KMS-11 (cell line): ENCODE measurements at regions not wholly inside any gene's neighbourhood (a gene's known extent, or its start where the extent isn't known, plus 50 kb on each side); places are given as distances from the start of the nearest gene placed in this dataset.

Experiments used
- H2AFZ ChIP-seq: fragments of 200-600 bp; sonication (generic); 2 replicates; pipeline ENCODE4 v1.6.1; 2016; ENCODE audit warnings: antibody characterized with exemption, mixed run types, low read depth
- H3K27ac ChIP-seq: fragments of 200-600 bp; sonication (generic); 2 replicates; pipeline ENCODE4 v1.6.1; 2016; ENCODE audit warnings: mild to moderate bottlenecking, mixed run types
- H3K27me3 ChIP-seq: fragments of 200-600 bp; sonication (generic); 2 replicates; pipeline ENCODE4 v1.6.1; 2017; ENCODE audit warnings: mild to moderate bottlenecking, low read depth, mixed run types, moderate library complexity; ENCODE audit not compliant: insufficient read depth
- H3K36me3 ChIP-seq: fragments of 200-600 bp; sonication (generic); 2 replicates; pipeline ENCODE4 v1.6.1; 2017; ENCODE audit warnings: mild to moderate bottlenecking, mixed run types; ENCODE audit not compliant: insufficient read depth
- H3K4me1 ChIP-seq: fragments of 200-600 bp; sonication (generic); 2 replicates; pipeline ENCODE4 v1.6.1; 2016; ENCODE audit warnings: mild to moderate bottlenecking, low read depth, mixed run types; ENCODE audit not compliant: poor library complexity, severe bottlenecking
- H3K4me2 ChIP-seq: fragments of 200-600 bp; sonication (generic); 2 replicates; pipeline ENCODE4 v1.7.0; 2016; ENCODE audit warnings: mild to moderate bottlenecking, mixed run types
- H3K4me3 ChIP-seq: fragments of 200-600 bp; sonication (generic); IDR thresholded peaks from 2 replicates; pipeline ENCODE4 v1.6.1; 2017; ENCODE audit warnings: low read depth, low read length, mixed read lengths; ENCODE audit not compliant: insufficient read depth
- H3K79me2 ChIP-seq: fragments of 200-600 bp; sonication (generic); 2 replicates; pipeline ENCODE4 v1.6.1; 2016; ENCODE audit warnings: low read depth, mixed run types; ENCODE audit not compliant: insufficient read depth
- H3K9ac ChIP-seq: fragments of 200-600 bp; sonication (generic); 2 replicates; pipeline ENCODE4 v1.6.1; 2016; ENCODE audit warnings: mild to moderate bottlenecking, mixed run types
- H4K20me1 ChIP-seq: fragments of 200-600 bp; sonication (generic); 2 replicates; pipeline ENCODE4 v1.6.1; 2016; ENCODE audit warnings: mild to moderate bottlenecking, mixed run types; ENCODE audit not compliant: insufficient read depth
- TF ChIP-seq, protein P1 (sequence below): fragments of 200-600 bp; sonication (generic); conservative IDR thresholded peaks from 2 replicates; pipeline ENCODE4 v1.6.1; 2017; ENCODE audit warnings: low read depth, mild to moderate bottlenecking, antibody characterized with exemption, low read length, moderate library complexity, mixed read lengths

DNA sequence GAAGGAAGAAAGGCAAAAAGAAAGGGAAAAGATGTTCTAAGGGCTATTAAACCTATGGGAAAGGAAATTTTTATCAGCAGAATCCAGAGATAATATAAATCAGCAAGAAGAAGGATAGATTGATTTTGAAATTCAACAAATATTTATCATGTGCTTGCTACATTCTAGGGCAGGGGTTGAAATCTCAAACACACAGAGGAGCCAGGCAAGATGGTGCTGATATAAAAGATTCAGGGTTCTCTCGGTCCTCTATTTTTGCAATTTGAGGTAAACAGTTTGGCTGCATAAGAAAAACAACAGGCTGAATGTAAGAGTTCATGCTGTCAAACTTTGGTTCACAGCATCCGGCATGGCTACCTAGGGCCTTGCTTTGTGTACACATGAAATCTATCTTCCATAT, 109.6 kb upstream of the BMP2 start:
- peaks cover 2% of the 10 kb centered on the region for H3K4me1 ChIP-seq
- H3K36me3 ChIP-seq = no peaks in the 10 kb centered on the region
- TF ChIP-seq, protein P1, sequence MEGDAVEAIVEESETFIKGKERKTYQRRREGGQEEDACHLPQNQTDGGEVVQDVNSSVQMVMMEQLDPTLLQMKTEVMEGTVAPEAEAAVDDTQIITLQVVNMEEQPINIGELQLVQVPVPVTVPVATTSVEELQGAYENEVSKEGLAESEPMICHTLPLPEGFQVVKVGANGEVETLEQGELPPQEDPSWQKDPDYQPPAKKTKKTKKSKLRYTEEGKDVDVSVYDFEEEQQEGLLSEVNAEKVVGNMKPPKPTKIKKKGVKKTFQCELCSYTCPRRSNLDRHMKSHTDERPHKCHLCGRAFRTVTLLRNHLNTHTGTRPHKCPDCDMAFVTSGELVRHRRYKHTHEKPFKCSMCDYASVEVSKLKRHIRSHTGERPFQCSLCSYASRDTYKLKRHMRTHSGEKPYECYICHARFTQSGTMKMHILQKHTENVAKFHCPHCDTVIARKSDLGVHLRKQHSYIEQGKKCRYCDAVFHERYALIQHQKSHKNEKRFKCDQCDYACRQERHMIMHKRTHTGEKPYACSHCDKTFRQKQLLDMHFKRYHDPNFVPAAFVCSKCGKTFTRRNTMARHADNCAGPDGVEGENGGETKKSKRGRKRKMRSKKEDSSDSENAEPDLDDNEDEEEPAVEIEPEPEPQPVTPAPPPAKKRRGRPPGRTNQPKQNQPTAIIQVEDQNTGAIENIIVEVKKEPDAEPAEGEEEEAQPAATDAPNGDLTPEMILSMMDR = no peak
- H2AFZ ChIP-seq = no peak overlapping the region
- H3K4me2 ChIP-seq = no peak overlapping the region
- no peaks in the 10 kb centered on the region for H4K20me1 ChIP-seq
- H3K79me2 ChIP-seq = no peaks in the 10 kb centered on the region
- H3K27ac ChIP-seq = no peak overlapping the region
- H3K4me3 ChIP-seq = no peak overlapping the region
- H3K9ac ChIP-seq = no peak overlapping the region
- H3K27me3 ChIP-seq = no peaks in the 10 kb centered on the region

DNA sequence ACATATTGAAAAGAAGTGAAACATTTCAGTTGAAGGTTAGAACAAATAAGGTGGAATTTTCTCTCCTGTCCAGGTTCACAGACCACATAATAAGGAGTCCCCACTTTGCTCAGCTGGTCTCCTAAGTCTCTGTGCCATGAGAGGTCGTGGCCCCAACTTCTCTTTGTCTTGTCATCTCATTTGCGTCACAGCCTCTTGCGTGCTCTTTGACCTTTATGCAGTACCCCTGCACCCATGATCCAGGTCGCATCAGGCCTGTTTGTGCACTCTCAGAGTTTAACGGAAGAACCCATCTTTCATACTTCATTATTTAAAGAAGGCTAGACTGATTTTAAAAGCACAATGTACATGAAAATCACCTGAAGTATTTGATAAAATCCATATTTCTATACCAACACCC, 110.4 kb upstream of the BMP2 start:
- Histone ChIP-seq H3K27ac (no peak overlapping the region), H3K4me2 (no peak overlapping the region)
- TF ChIP-seq, protein P1 = no peak

GRCh38 chr20:6654513-6655252, 112.8 kb upstream of the BMP2 start:
- Histone ChIP-seq H3K9ac (no peak overlapping the region), H4K20me1 (no peaks in the 10 kb centered on the region), H3K27ac (no peak overlapping the region), H3K4me3 (no peak overlapping the region), H3K4me1 (no peaks in the 10 kb centered on the region), H3K79me2 (no peaks in the 10 kb centered on the region), H3K4me2 (no peak overlapping the region), H2AFZ (no peak overlapping the region), H3K27me3 (no peaks in the 10 kb centered on the region), H3K36me3 (no peaks in the 10 kb centered on the region)
- TF ChIP-seq, protein P1 = no peak

More for the DNA sequence above, 110.4 kb upstream of the BMP2 start:
- Histone ChIP-seq H4K20me1 (no peaks in the 10 kb centered on the region), H3K9ac (no peak overlapping the region), H3K27me3 (no peaks in the 10 kb centered on the region), H3K36me3 (no peaks in the 10 kb centered on the region), H3K79me2 (no peaks in the 10 kb centered on the region), H2AFZ (no peak overlapping the region), H3K4me1 (no peaks in the 10 kb centered on the region), H3K4me3 (no peak overlapping the region)

DNA sequence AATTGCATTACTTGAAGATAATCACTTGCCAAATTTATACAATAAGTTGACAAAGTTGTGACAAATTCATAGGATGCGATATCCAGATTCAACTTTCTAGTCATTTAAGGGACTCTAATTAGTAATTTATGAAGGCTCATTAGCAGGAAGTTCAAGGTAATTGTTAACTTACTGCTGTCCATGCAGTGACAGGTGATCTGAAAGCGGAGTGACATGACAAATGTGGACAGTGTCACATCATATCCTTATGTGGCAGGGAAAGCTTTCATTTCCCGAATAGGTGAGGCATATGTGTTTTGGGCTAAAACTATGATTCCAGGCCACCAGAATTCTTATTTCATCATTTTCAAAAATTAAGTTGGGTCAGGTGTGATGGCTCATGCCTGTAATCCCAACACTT, 115.9 kb upstream of the BMP2 start:
- H4K20me1 ChIP-seq = no peaks in the 10 kb centered on the region
- H3K4me3 ChIP-seq = no peak overlapping the region
- H2AFZ ChIP-seq = no peak overlapping the region
- no peak overlapping the region for H3K27ac ChIP-seq
- H3K4me2 ChIP-seq = no peak overlapping the region
- no peaks in the 10 kb centered on the region for H3K27me3 ChIP-seq
- no peaks in the 10 kb centered on the region for H3K79me2 ChIP-seq
- TF ChIP-seq, protein P1 = no peak
- H3K4me1 ChIP-seq = no peaks in the 10 kb centered on the region
- no peak overlapping the region for H3K9ac ChIP-seq
- H3K36me3 ChIP-seq = no peaks in the 10 kb centered on the region
